Rectal smooth muscle tissue (tissue), 1 donor: ENCODE measurements at regions not wholly inside any gene's neighbourhood (a gene's known extent, or its start where the extent isn't known, plus 50 kb on each side); places are given as distances from the start of the nearest gene placed in this dataset.

Source experiments
- H3K27ac ChIP-seq: one replicate; pipeline ENCODE4 v1.7.0; 2013; ENCODE audit warnings: low read depth, low read length, inconsistent platforms
- H3K27me3 ChIP-seq: one replicate; pipeline ENCODE4 v1.7.0; 2013; ENCODE audit warnings: low read length; ENCODE audit not compliant: control insufficient read depth, insufficient read depth
- H3K36me3 ChIP-seq: one replicate; pipeline ENCODE4 v1.7.0; 2013; ENCODE audit warnings: low read length; ENCODE audit not compliant: control insufficient read depth, insufficient read depth
- H3K4me1 ChIP-seq: one replicate; pipeline ENCODE4 v1.7.0; 2013; ENCODE audit warnings: low read length; ENCODE audit not compliant: control insufficient read depth, insufficient read depth
- H3K4me3 ChIP-seq: one replicate; pipeline ENCODE4 v1.7.0; 2013; ENCODE audit warnings: low read length
- H3K9ac ChIP-seq: one replicate; pipeline ENCODE4 v1.7.0; 2013; ENCODE audit warnings: low read length

GRCh38 chr6:104612541-104612940 lies 247.2 kb downstream of the HACE1 start:
- Histone ChIP-seq H3K36me3 (no peaks in the 10 kb centered on the region), H3K27ac (no peak overlapping the region), H3K4me3 (no peak overlapping the region), H3K4me1 (no peaks in the 10 kb centered on the region), H3K9ac (no peak overlapping the region), H3K27me3 (no peaks in the 10 kb centered on the region)

- H3K4me1 ChIP-seq, result no peaks in the 10 kb centered on the region
- H3K27me3 ChIP-seq, result no peaks in the 10 kb centered on the region
- no peaks in the 10 kb centered on the region for H3K36me3 ChIP-seq
- H3K27ac ChIP-seq, result no peak overlapping the region
- no peak overlapping the region for H3K4me3 ChIP-seq
- H3K9ac ChIP-seq, result no peak overlapping the region
Observed at GRCh38 chr6:104608101-104608500, 251.6 kb downstream of the HACE1 start.

- no peak overlapping the region for H3K9ac ChIP-seq
- H3K4me3 ChIP-seq, result no peak overlapping the region
- H3K4me1 ChIP-seq, result no peaks in the 10 kb centered on the region
- no peaks in the 10 kb centered on the region for H3K27me3 ChIP-seq
- no peak overlapping the region for H3K27ac ChIP-seq
- no peaks in the 10 kb centered on the region for H3K36me3 ChIP-seq
Observed at GRCh38 chr6:104607501-104607900, 252.2 kb downstream of the HACE1 start.

GRCh38 chr6:104606361-104606760 lies 253.4 kb downstream of the HACE1 start:
- Histone ChIP-seq H3K27me3 (no peaks in the 10 kb centered on the region), H3K4me1 (no peaks in the 10 kb centered on the region), H3K4me3 (no peak overlapping the region), H3K9ac (no peak overlapping the region), H3K27ac (no peak overlapping the region), H3K36me3 (no peaks in the 10 kb centered on the region)

GRCh38 chr6:104604685-104605084 lies 255.0 kb downstream of the HACE1 start:
- Histone ChIP-seq H3K27me3 (no peaks in the 10 kb centered on the region), H3K4me3 (no peak overlapping the region), H3K9ac (no peak overlapping the region), H3K27ac (no peak overlapping the region), H3K4me1 (no peaks in the 10 kb centered on the region), H3K36me3 (no peaks in the 10 kb centered on the region)

GRCh38 chr6:104603108-104603745 lies 256.5 kb downstream of the HACE1 start:
- Histone ChIP-seq H3K27ac (no peak overlapping the region), H3K36me3 (no peaks in the 10 kb centered on the region), H3K27me3 (no peaks in the 10 kb centered on the region), H3K4me1 (no peaks in the 10 kb centered on the region), H3K4me3 (no peak overlapping the region), H3K9ac (no peak overlapping the region)

- no peak overlapping the region for H3K9ac ChIP-seq
- no peaks in the 10 kb centered on the region for H3K36me3 ChIP-seq
- no peaks in the 10 kb centered on the region for H3K27me3 ChIP-seq
- H3K27ac ChIP-seq, result no peak overlapping the region
- no peak overlapping the region for H3K4me3 ChIP-seq
- no peaks in the 10 kb centered on the region for H3K4me1 ChIP-seq
Observed at GRCh38 chr6:104601721-104602120, 258.0 kb downstream of the HACE1 start.

- H3K36me3 ChIP-seq, result no peaks in the 10 kb centered on the region
- H3K27me3 ChIP-seq, result no peaks in the 10 kb centered on the region
- H3K9ac ChIP-seq, result no peak overlapping the region
- no peaks in the 10 kb centered on the region for H3K4me1 ChIP-seq
- H3K4me3 ChIP-seq, result no peak overlapping the region
- H3K27ac ChIP-seq, result no peak overlapping the region
Observed at GRCh38 chr6:104601131-104601651, 258.5 kb downstream of the HACE1 start.

GRCh38 chr6:104600639-104600931 lies 259.1 kb downstream of the HACE1 start:
- H3K4me1 ChIP-seq, result no peaks in the 10 kb centered on the region
- H3K27ac ChIP-seq, result no peak overlapping the region
- H3K4me3 ChIP-seq, result no peak overlapping the region

GRCh38 chr6:104599821-104600638 lies 259.7 kb downstream of the HACE1 start:
- Histone ChIP-seq H3K4me1 (no peaks in the 10 kb centered on the region), H3K4me3 (no peak overlapping the region), H3K27ac (no peak overlapping the region), H3K27me3 (no peaks in the 10 kb centered on the region), H3K9ac (no peak overlapping the region), H3K36me3 (no peaks in the 10 kb centered on the region)

More at GRCh38 chr6:104600639-104600931, 259.1 kb downstream of the HACE1 start:
- no peaks in the 10 kb centered on the region for H3K27me3 ChIP-seq
- no peaks in the 10 kb centered on the region for H3K36me3 ChIP-seq
- no peak overlapping the region for H3K9ac ChIP-seq

- Histone ChIP-seq H3K36me3 (no peaks in the 10 kb centered on the region), H3K4me1 (no peaks in the 10 kb centered on the region), H3K4me3 (no peak overlapping the region), H3K27me3 (no peaks in the 10 kb centered on the region), H3K9ac (no peak overlapping the region), H3K27ac (no peak overlapping the region)
Observed at GRCh38 chr6:104597541-104598050, 262.1 kb downstream of the HACE1 start.

GRCh38 chr6:104596091-104596490 lies 263.6 kb downstream of the HACE1 start:
- Histone ChIP-seq H3K4me3 (no peak overlapping the region), H3K9ac (no peak overlapping the region), H3K27ac (no peak overlapping the region), H3K36me3 (no peaks in the 10 kb centered on the region), H3K4me1 (no peaks in the 10 kb centered on the region), H3K27me3 (no peaks in the 10 kb centered on the region)
